Omental fat pad (tissue), 3 donors: ENCODE measurements at regions not wholly inside any gene's neighbourhood (a gene's known extent, or its start where the extent isn't known, plus 50 kb on each side); places are given as distances from the start of the nearest gene placed in this dataset.

Experiments
- ATAC-seq: fragments of 150-250 bp; one replicate; pipeline ENCODE4 v1.9.1; 2016; ENCODE audit warnings: mild to moderate bottlenecking, moderate library complexity; ENCODE audit not compliant: low FRiP score
- DNase-seq: peaks from one replicate; pipeline ENCODE4 v3.0.0-alpha.2; 2019; ENCODE audit warnings: low spot score
- CTCF ChIP-seq, 3 donors: fragments of 450-650 bp; IDR thresholded peaks; one replicate each; pipeline ENCODE4 v1.5.1; 2016 to 2017; ENCODE audit warnings: antibody characterized with exemption in 3 of 3, mild to moderate bottlenecking in 3 of 3, moderate library complexity in 2 of 3

- ATAC-seq (no peak), DNase-seq (no peak)
- no peak for TF ChIP-seq CTCF (IDR thresholded peaks at IDR 0.05)
Measured at GRCh38 chr1:47650611-47651010, 212.8 kb downstream of the FOXD2 start.

GRCh38 chr1:47651311-47652089, 213.7 kb downstream of the FOXD2 start:
- ATAC-seq, result no peak
- DNase-seq, result no peak
- TF ChIP-seq CTCF (IDR thresholded peaks at IDR 0.05), result no peak

- DNase-seq (no peak), ATAC-seq (no peak)
- no peak for TF ChIP-seq CTCF (IDR thresholded peaks at IDR 0.05)
Measured at GRCh38 chr1:47655521-47656300, 217.9 kb downstream of the FOXD2 start.

GRCh38 chr1:47656719-47657685, 219.2 kb downstream of the FOXD2 start:
- DNase-seq (no peak), ATAC-seq (no peak)
- no peak for TF ChIP-seq CTCF (IDR thresholded peaks at IDR 0.05)

- DNase-seq (no peak), ATAC-seq (no peak)
- TF ChIP-seq CTCF (IDR thresholded peaks at IDR 0.05), result no peak
Measured at GRCh38 chr1:47658161-47658920, 220.5 kb downstream of the FOXD2 start.

- ATAC-seq (no peak), DNase-seq (no peak)
- no peak for TF ChIP-seq CTCF (IDR thresholded peaks at IDR 0.05)
Measured at GRCh38 chr1:47659146-47659545, 221.3 kb downstream of the FOXD2 start.
